ENCODE measurements at regions not wholly inside any gene's neighbourhood (a gene's known extent, or its start where the extent isn't known, plus 50 kb on each side); places are given as distances from the start of the nearest gene placed in this dataset.

GRCh38 chr11:87374038-87374807, 336.5 kb downstream of the TMEM135 start:
- H3K36me3 ChIP-seq: no peaks in the 10 kb centered on the region
- 72% methylated on average over 3 to 4 of the region's 4 CpGs for WGBS, 2 donors (ENCODE audit: low coverage in 1 of 2)
- no peak overlapping the region for H3K4me3 ChIP-seq
- no peak overlapping the region for H3K27ac ChIP-seq
- TF ChIP-seq POLR2A (IDR thresholded peaks at IDR 0.05) (no peak), POLR2AphosphoS5 (IDR thresholded peaks at IDR 0.05) (no peak), EP300 (IDR thresholded peaks at IDR 0.05) (no peak), CTCF (IDR thresholded peaks at IDR 0.05) (no peak)
- no peaks in the 10 kb centered on the region for H3K4me1 ChIP-seq
- no peaks in the 10 kb centered on the region for H3K27me3 ChIP-seq
- H3K9me3 ChIP-seq: no peaks in the 10 kb centered on the region
- no peak for ATAC-seq

Small RNA genes in the stretch of these regions (small RNA-seq; reads per million reads assigned to genes)
- gene AP000676.1 (0 reads per million in 4 donors), gene RF00026 (0 reads per million in 4 donors), gene RNU6-1135P (0 reads per million in 4 donors)

Data from gastroesophageal sphincter (tissue), 4 donors.